ENCODE measurements at regions not wholly inside any gene's neighbourhood (a gene's known extent, or its start where the extent isn't known, plus 50 kb on each side); places are given as distances from the start of the nearest gene placed in this dataset.

- Histone ChIP-seq H3K4me1 (ENCODE audit: control insufficient read depth, insufficient read depth, low read length) (no peaks in the 10 kb centered on the region), H3K4me3 (ENCODE audit: low read length) (no peak overlapping the region), H3K9ac (ENCODE audit: low read length) (no peak overlapping the region), H3K9me3 (ENCODE audit: control insufficient read depth, low read length) (no peaks in the 10 kb centered on the region), H3K27me3 (replicated peaks; ENCODE audit: control insufficient read depth, insufficient read depth, low read length) (no peaks in the 10 kb centered on the region), H3K36me3 (ENCODE audit: control insufficient read depth, insufficient read depth, low read length, severe bottlenecking) (no peaks in the 10 kb centered on the region)
- DNase-seq (ENCODE audit: low read depth): no peak
These were observed 227.4 kb upstream of the MC4R start for GRCh38 chr18:60599995-60600394.

DNA sequence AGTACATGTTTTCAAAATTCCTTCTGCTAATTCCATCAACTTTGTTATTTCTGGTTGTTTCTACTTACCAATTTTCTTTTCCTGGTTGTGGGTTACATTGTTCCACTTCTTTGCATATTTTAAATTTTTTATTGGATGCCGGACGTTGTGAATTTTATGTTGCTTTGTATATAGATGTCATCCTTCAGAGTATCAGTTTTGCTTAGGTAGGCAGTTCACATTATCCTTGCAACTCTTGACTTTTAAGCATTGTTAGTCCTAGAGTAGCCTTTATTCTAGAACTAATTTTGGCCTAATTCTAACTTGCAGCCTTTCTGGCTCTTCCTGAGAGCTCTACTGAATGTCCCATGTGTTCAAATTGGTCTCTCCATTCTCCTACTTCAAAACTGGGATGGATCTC, 228.7 kb upstream of the MC4R start:
- H3K36me3 ChIP-seq (ENCODE audit: control insufficient read depth, insufficient read depth, low read length, severe bottlenecking): no peaks in the 10 kb centered on the region
- peak; percentile 8 for DNase-seq (ENCODE audit: low read depth)
- no peaks in the 10 kb centered on the region for H3K9me3 ChIP-seq (ENCODE audit: control insufficient read depth, low read length)
- no peaks in the 10 kb centered on the region for H3K27me3 ChIP-seq (replicated peaks; ENCODE audit: control insufficient read depth, insufficient read depth, low read length)
- H3K4me1 ChIP-seq (ENCODE audit: control insufficient read depth, insufficient read depth, low read length): no peaks in the 10 kb centered on the region
- no peak overlapping the region for H3K9ac ChIP-seq (ENCODE audit: low read length)
- H3K4me3 ChIP-seq (ENCODE audit: low read length): no peak overlapping the region

DNA sequence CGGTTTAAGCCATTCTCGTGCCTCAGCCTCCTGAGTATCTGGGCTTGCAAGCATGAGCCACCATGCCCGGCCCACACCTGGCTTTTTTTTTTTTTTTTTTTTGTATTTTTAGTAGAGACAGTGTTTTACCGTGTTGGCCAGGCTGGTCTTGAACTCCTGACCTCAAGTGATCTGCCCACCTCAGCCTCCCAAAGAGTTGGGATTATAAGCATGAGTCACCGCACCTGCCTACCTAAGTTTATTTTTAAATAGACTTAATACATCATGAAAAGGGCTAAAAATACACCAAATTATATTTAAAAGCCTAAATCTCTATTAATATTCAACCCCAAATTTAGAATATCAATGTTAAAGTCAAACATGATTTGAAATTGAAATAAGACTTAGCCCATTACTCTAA, 250.8 kb upstream of the MC4R start:
- no peaks in the 10 kb centered on the region for H3K4me1 ChIP-seq (ENCODE audit: control insufficient read depth, insufficient read depth, low read length)
- no peak for DNase-seq (ENCODE audit: low read depth)
- H3K4me3 ChIP-seq (ENCODE audit: low read length): no peak overlapping the region
- no peaks in the 10 kb centered on the region for H3K9me3 ChIP-seq (ENCODE audit: control insufficient read depth, low read length)
- no peaks in the 10 kb centered on the region for H3K36me3 ChIP-seq (ENCODE audit: control insufficient read depth, insufficient read depth, low read length, severe bottlenecking)
- no peak overlapping the region for H3K9ac ChIP-seq (ENCODE audit: low read length)
- no peaks in the 10 kb centered on the region for H3K27me3 ChIP-seq (replicated peaks; ENCODE audit: control insufficient read depth, insufficient read depth, low read length)

DNA sequence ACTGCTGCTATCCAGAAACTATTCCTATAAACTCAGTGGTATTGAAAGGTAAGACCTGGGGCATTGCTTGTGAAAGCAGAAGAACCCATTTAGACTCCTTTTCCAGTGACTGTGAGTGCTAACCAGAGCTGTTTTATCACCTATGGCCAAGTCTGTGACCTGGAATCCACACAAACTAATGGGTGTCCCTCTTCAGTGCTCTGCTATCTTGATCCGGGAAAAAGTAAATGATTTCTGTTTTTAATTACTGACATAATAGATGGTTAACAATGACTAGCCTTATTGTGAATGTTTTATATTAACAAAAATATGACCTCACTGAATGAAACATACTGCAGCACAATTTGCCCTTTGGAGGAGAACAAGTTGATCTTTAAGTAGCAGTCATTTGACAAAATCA, 251.6 kb upstream of the MC4R start:
- H3K27me3 ChIP-seq (replicated peaks; ENCODE audit: control insufficient read depth, insufficient read depth, low read length): no peaks in the 10 kb centered on the region
- H3K9ac ChIP-seq (ENCODE audit: low read length): no peak overlapping the region
- no peaks in the 10 kb centered on the region for H3K9me3 ChIP-seq (ENCODE audit: control insufficient read depth, low read length)
- DNase-seq (ENCODE audit: low read depth): no peak
- H3K4me3 ChIP-seq (ENCODE audit: low read length): no peak overlapping the region
- no peaks in the 10 kb centered on the region for H3K36me3 ChIP-seq (ENCODE audit: control insufficient read depth, insufficient read depth, low read length, severe bottlenecking)
- no peaks in the 10 kb centered on the region for H3K4me1 ChIP-seq (ENCODE audit: control insufficient read depth, insufficient read depth, low read length)

DNA sequence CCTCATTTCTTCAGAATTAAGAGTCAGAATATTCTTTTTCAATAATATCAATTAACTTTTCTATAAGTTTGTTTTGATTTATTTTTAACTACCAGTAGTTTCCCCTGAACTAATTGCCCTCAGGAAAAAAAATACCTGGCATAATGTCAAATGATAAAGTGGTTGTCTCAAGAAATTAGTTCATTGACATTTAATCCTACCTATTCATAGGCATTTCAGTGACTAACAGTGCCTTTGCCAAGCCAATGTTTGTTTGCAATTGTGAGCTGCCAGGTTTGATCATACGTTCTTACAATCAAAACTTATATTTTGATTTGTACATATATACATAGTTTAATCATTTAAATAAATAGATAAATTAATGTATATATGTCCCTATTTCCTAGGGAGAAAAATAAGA, 267.3 kb upstream of the MC4R start:
- H3K4me3 ChIP-seq (ENCODE audit: low read length): no peak overlapping the region

GRCh38 chr18:60643009-60643408, 270.4 kb upstream of the MC4R start:
- peak; percentile 20 for DNase-seq (ENCODE audit: low read depth)

More for the DNA sequence above, 267.3 kb upstream of the MC4R start:
- Histone ChIP-seq H3K4me1 (ENCODE audit: control insufficient read depth, insufficient read depth, low read length) (no peaks in the 10 kb centered on the region), H3K36me3 (ENCODE audit: control insufficient read depth, insufficient read depth, low read length, severe bottlenecking) (no peaks in the 10 kb centered on the region), H3K9ac (ENCODE audit: low read length) (no peak overlapping the region), H3K27me3 (replicated peaks; ENCODE audit: control insufficient read depth, insufficient read depth, low read length) (no peaks in the 10 kb centered on the region), H3K9me3 (ENCODE audit: control insufficient read depth, low read length) (peaks cover 4% of the 10 kb centered on the region)
- DNase-seq (ENCODE audit: low read depth): no peak

GRCh38 chr18:60646725-60647124, 274.1 kb upstream of the MC4R start:
- Histone ChIP-seq H3K9me3 (ENCODE audit: control insufficient read depth, low read length) (no peaks in the 10 kb centered on the region), H3K4me1 (ENCODE audit: control insufficient read depth, insufficient read depth, low read length) (no peaks in the 10 kb centered on the region), H3K4me3 (ENCODE audit: low read length) (no peak overlapping the region), H3K27me3 (replicated peaks; ENCODE audit: control insufficient read depth, insufficient read depth, low read length) (no peaks in the 10 kb centered on the region), H3K9ac (ENCODE audit: low read length) (no peak overlapping the region), H3K36me3 (ENCODE audit: control insufficient read depth, insufficient read depth, low read length, severe bottlenecking) (no peaks in the 10 kb centered on the region)
- DNase-seq (ENCODE audit: low read depth): peak; percentile 36

More at GRCh38 chr18:60643009-60643408, 270.4 kb upstream of the MC4R start:
- Histone ChIP-seq H3K4me3 (ENCODE audit: low read length) (no peak overlapping the region), H3K36me3 (ENCODE audit: control insufficient read depth, insufficient read depth, low read length, severe bottlenecking) (no peaks in the 10 kb centered on the region), H3K4me1 (ENCODE audit: control insufficient read depth, insufficient read depth, low read length) (no peaks in the 10 kb centered on the region), H3K9ac (ENCODE audit: low read length) (no peak overlapping the region), H3K27me3 (replicated peaks; ENCODE audit: control insufficient read depth, insufficient read depth, low read length) (no peaks in the 10 kb centered on the region), H3K9me3 (ENCODE audit: control insufficient read depth, low read length) (no peaks in the 10 kb centered on the region)

GRCh38 chr18:60649107-60649506, 276.5 kb upstream of the MC4R start:
- Histone ChIP-seq H3K36me3 (ENCODE audit: control insufficient read depth, insufficient read depth, low read length, severe bottlenecking) (no peaks in the 10 kb centered on the region), H3K9me3 (ENCODE audit: control insufficient read depth, low read length) (no peaks in the 10 kb centered on the region), H3K4me3 (ENCODE audit: low read length) (no peak overlapping the region), H3K9ac (ENCODE audit: low read length) (no peak overlapping the region), H3K27me3 (replicated peaks; ENCODE audit: control insufficient read depth, insufficient read depth, low read length) (no peaks in the 10 kb centered on the region), H3K4me1 (ENCODE audit: control insufficient read depth, insufficient read depth, low read length) (no peaks in the 10 kb centered on the region)
- DNase-seq (ENCODE audit: low read depth): no peak

DNA sequence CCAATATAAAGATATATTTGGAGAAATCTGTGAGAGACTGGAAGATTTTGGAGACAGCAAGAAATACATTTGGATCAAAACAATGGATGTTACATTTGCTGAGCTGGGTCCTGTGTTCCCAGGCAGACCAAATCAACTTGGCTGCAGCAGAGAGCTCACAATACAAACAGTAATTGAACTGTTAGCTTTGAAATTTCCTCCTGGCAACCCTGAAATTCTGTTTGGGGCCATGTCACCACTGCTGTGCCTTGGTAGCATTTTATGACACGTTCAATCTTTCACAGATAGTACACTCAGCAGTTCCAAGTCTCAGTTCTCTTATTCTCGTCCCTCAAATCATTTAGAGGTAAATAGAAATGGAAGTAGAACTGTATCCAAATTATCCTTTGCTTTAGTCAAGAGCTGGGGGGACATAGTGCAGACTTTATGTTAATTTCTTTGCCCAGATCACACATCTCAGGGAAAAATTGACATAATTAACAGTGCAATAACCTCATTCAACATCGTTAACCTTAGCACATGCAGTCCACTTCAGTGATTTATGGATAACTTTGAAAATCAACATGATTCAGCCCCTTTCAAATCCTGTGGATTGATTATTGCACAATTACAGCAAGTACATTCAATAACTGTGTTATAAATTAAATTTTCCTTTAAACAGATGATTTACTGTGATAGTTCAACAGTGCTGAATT, 277.4 kb upstream of the MC4R start:
- Histone ChIP-seq H3K9ac (ENCODE audit: low read length) (no peak overlapping the region), H3K36me3 (ENCODE audit: control insufficient read depth, insufficient read depth, low read length, severe bottlenecking) (no peaks in the 10 kb centered on the region), H3K4me1 (ENCODE audit: control insufficient read depth, insufficient read depth, low read length) (no peaks in the 10 kb centered on the region), H3K9me3 (ENCODE audit: control insufficient read depth, low read length) (no peaks in the 10 kb centered on the region), H3K4me3 (ENCODE audit: low read length) (no peak overlapping the region), H3K27me3 (replicated peaks; ENCODE audit: control insufficient read depth, insufficient read depth, low read length) (no peaks in the 10 kb centered on the region)
- DNase-seq (ENCODE audit: low read depth): no peak

- no peaks in the 10 kb centered on the region for H3K9me3 ChIP-seq (ENCODE audit: control insufficient read depth, low read length)
- no peaks in the 10 kb centered on the region for H3K27me3 ChIP-seq (replicated peaks; ENCODE audit: control insufficient read depth, insufficient read depth, low read length)
- H3K4me1 ChIP-seq (ENCODE audit: control insufficient read depth, insufficient read depth, low read length): no peaks in the 10 kb centered on the region
- H3K9ac ChIP-seq (ENCODE audit: low read length): no peak overlapping the region
- no peak for DNase-seq (ENCODE audit: low read depth)
- no peaks in the 10 kb centered on the region for H3K36me3 ChIP-seq (ENCODE audit: control insufficient read depth, insufficient read depth, low read length, severe bottlenecking)
- no peak overlapping the region for H3K4me3 ChIP-seq (ENCODE audit: low read length)
These were observed 281.7 kb upstream of the MC4R start for GRCh38 chr18:60654298-60654697.

GRCh38 chr18:60656553-60656952, 284.0 kb upstream of the MC4R start:
- no peaks in the 10 kb centered on the region for H3K27me3 ChIP-seq (replicated peaks; ENCODE audit: control insufficient read depth, insufficient read depth, low read length)
- no peak for DNase-seq (ENCODE audit: low read depth)
- H3K4me3 ChIP-seq (ENCODE audit: low read length): no peak overlapping the region
- H3K9me3 ChIP-seq (ENCODE audit: control insufficient read depth, low read length): no peaks in the 10 kb centered on the region
- H3K4me1 ChIP-seq (ENCODE audit: control insufficient read depth, insufficient read depth, low read length): no peaks in the 10 kb centered on the region
- H3K36me3 ChIP-seq (ENCODE audit: control insufficient read depth, insufficient read depth, low read length, severe bottlenecking): no peaks in the 10 kb centered on the region
- H3K9ac ChIP-seq (ENCODE audit: low read length): no peak overlapping the region

GRCh38 chr18:60662491-60662890, 289.9 kb upstream of the MC4R start:
- H3K9ac ChIP-seq (ENCODE audit: low read length): no peak overlapping the region

More at GRCh38 chr18:60662491-60662890, 289.9 kb upstream of the MC4R start:
- Histone ChIP-seq H3K36me3 (ENCODE audit: control insufficient read depth, insufficient read depth, low read length, severe bottlenecking) (no peaks in the 10 kb centered on the region), H3K9me3 (ENCODE audit: control insufficient read depth, low read length) (no peaks in the 10 kb centered on the region), H3K27me3 (replicated peaks; ENCODE audit: control insufficient read depth, insufficient read depth, low read length) (no peaks in the 10 kb centered on the region), H3K4me3 (ENCODE audit: low read length) (no peak overlapping the region), H3K4me1 (ENCODE audit: control insufficient read depth, insufficient read depth, low read length) (no peaks in the 10 kb centered on the region)
- no peak for DNase-seq (ENCODE audit: low read depth)

Measured in adipocyte (in vitro differentiated cells).